OCI-LY1 (cell line): ENCODE measurements at regions not wholly inside any gene's neighbourhood (a gene's known extent, or its start where the extent isn't known, plus 50 kb on each side); places are given as distances from the start of the nearest gene placed in this dataset.

Source experiments
- H2AFZ ChIP-seq: fragments of 200-600 bp; sonication (generic), shearing (Covaris generic); 2 replicates; pipeline ENCODE4 v1.6.0; 2014; ENCODE audit warnings: antibody characterized with exemption, mild to moderate bottlenecking, low read length
- H3F3A ChIP-seq: fragments of 200-600 bp; sonication (generic), shearing (Covaris generic); 2 replicates; pipeline ENCODE4 v1.6.0; 2014; ENCODE audit warnings: mild to moderate bottlenecking, antibody characterized with exemption, low read length, moderate library complexity; ENCODE audit not compliant: insufficient read depth
- H3K27ac ChIP-seq: fragments of 200-600 bp; sonication (generic); 2 replicates; pipeline ENCODE4 v1.5.1; 2014; ENCODE audit warnings: low read length, mixed run types, mild to moderate bottlenecking, low read depth; ENCODE audit not compliant: poor library complexity, severe bottlenecking
- H3K27me3 ChIP-seq: fragments of 200-600 bp; sonication (generic); 2 replicates; pipeline ENCODE4 v1.6.0; 2014; ENCODE audit warnings: antibody characterized with exemption, mild to moderate bottlenecking, low read length, moderate library complexity; ENCODE audit not compliant: insufficient read depth
- H3K36me3 ChIP-seq: fragments of 200-600 bp; sonication (generic); 2 replicates; pipeline ENCODE4 v1.6.1; 2014; ENCODE audit warnings: mild to moderate bottlenecking, antibody characterized with exemption, low read length, moderate library complexity, mixed read lengths; ENCODE audit not compliant: insufficient read depth
- H3K4me1 ChIP-seq: fragments of 200-600 bp; sonication (generic); 2 replicates; pipeline ENCODE4 v1.5.1; 2014; ENCODE audit warnings: mild to moderate bottlenecking, low read length, moderate library complexity; ENCODE audit not compliant: insufficient read depth, severe bottlenecking
- H3K4me2 ChIP-seq: fragments of 200-600 bp; sonication (generic), shearing (Covaris generic); 2 replicates; pipeline ENCODE4 v1.6.1; 2014; ENCODE audit warnings: low read length
- H3K4me3 ChIP-seq: fragments of 200-600 bp; sonication (generic); 2 replicates; pipeline ENCODE4 v1.5.1; 2014; ENCODE audit warnings: low read length, low read depth, mild to moderate bottlenecking, mixed read lengths; ENCODE audit not compliant: poor library complexity, severe bottlenecking
- H3K79me2 ChIP-seq: fragments of 200-600 bp; shearing (Covaris generic); 2 replicates; pipeline ENCODE4 v1.6.1; 2016; ENCODE audit warnings: mixed run types, low read length, mixed read lengths; ENCODE audit not compliant: insufficient read depth
- H3K9ac ChIP-seq: fragments of 200-600 bp; sonication (generic), shearing (Covaris generic); 2 replicates; pipeline ENCODE4 v1.6.1; 2014; ENCODE audit warnings: mild to moderate bottlenecking, low read length, mixed read lengths
- H3K9me2 ChIP-seq: fragments of 200-600 bp; sonication (generic), shearing (Covaris generic); 2 replicates; pipeline ENCODE4 v1.6.1; 2014; ENCODE audit warnings: low read depth, mild to moderate bottlenecking, low read length, mixed read lengths
- H3K9me3 ChIP-seq: fragments of 200-600 bp; shearing (Covaris generic); 2 replicates; pipeline ENCODE4 v1.6.1; 2014; ENCODE audit warnings: low read length, mixed read lengths
- H4K20me1 ChIP-seq: fragments of 200-600 bp; sonication (generic), shearing (Covaris generic); 2 replicates; pipeline ENCODE4 v1.6.0; 2016; ENCODE audit warnings: mild to moderate bottlenecking, low read length; ENCODE audit not compliant: insufficient read depth
- EZH2 ChIP-seq: fragments of 200-600 bp; sonication (generic), shearing (Covaris generic); IDR thresholded peaks from 2 replicates; pipeline ENCODE4 v1.8.0; 2017; ENCODE audit warnings: borderline replicate concordance, mixed run types, mild to moderate bottlenecking, antibody characterized with exemption, low read length, moderate library complexity, mixed read lengths
- TF ChIP-seq, protein P1 (sequence below): fragments of 200-600 bp; sonication (generic), shearing (Covaris generic); IDR thresholded peaks from 2 replicates; pipeline ENCODE4 v1.5.1; 2017; ENCODE audit warnings: mild to moderate bottlenecking, antibody characterized with exemption, low read length, moderate library complexity, mixed read lengths

DNA sequence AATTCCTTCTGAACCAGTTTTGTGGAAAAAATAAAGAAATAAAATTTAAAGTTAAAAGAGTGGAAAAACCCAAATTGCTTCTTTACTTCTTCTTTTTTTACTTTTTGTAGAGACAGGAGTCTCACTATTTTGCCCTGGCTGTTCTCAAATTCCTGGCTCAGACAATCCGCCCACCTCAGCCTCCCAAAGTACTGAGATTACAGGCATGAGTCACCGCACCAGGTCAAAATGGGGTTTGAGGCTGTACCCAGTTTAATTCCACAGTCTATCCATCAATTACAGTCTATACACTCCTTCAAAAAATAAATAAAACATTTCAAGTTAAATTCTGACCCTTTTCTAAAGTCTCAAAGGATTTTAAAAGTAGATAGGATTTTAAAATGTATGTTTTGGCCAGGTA lies 120.3 kb downstream of the FAM161A start:
- Histone ChIP-seq H3K4me3 (no peak overlapping the region), H3K9ac (no peak overlapping the region), H3K9me2 (no peaks in the 10 kb centered on the region), H3K27ac (no peak overlapping the region), H3K4me2 (no peak overlapping the region), H2AFZ (no peak overlapping the region), H3K27me3 (peaks cover 7% of the 10 kb centered on the region; the same call in 1 of the 2 replicates), H3K36me3 (no peaks in the 10 kb centered on the region), H3K4me1 (no peaks in the 10 kb centered on the region), H3F3A (no peaks in the 10 kb centered on the region), H4K20me1 (no peaks in the 10 kb centered on the region), H3K9me3 (no peaks in the 10 kb centered on the region), H3K79me2 (no peaks in the 10 kb centered on the region)
- no peak for TF ChIP-seq EZH2
- TF ChIP-seq, protein P1, sequence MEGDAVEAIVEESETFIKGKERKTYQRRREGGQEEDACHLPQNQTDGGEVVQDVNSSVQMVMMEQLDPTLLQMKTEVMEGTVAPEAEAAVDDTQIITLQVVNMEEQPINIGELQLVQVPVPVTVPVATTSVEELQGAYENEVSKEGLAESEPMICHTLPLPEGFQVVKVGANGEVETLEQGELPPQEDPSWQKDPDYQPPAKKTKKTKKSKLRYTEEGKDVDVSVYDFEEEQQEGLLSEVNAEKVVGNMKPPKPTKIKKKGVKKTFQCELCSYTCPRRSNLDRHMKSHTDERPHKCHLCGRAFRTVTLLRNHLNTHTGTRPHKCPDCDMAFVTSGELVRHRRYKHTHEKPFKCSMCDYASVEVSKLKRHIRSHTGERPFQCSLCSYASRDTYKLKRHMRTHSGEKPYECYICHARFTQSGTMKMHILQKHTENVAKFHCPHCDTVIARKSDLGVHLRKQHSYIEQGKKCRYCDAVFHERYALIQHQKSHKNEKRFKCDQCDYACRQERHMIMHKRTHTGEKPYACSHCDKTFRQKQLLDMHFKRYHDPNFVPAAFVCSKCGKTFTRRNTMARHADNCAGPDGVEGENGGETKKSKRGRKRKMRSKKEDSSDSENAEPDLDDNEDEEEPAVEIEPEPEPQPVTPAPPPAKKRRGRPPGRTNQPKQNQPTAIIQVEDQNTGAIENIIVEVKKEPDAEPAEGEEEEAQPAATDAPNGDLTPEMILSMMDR, result no peak

DNA sequence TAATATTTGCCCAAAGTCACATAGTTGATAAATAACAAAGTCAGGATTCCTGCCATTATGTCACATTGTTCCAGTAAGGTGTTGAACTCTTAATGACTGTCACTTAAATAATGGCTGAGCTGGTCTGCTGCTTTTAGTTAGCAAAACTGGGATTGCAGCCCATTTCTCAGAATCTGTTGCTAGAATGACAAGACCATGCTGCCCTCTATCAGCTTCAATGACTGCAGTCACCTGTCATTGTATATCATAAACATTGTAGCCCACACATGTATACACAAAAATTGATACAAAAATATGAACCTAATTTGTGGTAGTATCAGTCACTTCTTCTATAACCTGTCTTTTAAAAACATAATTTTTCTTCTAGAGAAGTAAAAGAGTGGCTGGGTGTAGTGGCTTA lies 121.1 kb downstream of the FAM161A start:
- H3K9ac ChIP-seq, result no peak overlapping the region
- no peaks in the 10 kb centered on the region for H3K79me2 ChIP-seq
- no peak overlapping the region for H3K4me2 ChIP-seq
- no peaks in the 10 kb centered on the region for H3F3A ChIP-seq
- no peaks in the 10 kb centered on the region for H3K36me3 ChIP-seq
- no peak overlapping the region for H2AFZ ChIP-seq
- no peaks in the 10 kb centered on the region for H3K4me1 ChIP-seq
- TF ChIP-seq EZH2, result no peak
- TF ChIP-seq, protein P1, result no peak; the same call in 1 of the 2 replicates
- no peaks in the 10 kb centered on the region for H4K20me1 ChIP-seq
- no peak overlapping the region for H3K27ac ChIP-seq
- H3K27me3 ChIP-seq, result peaks cover 7% of the 10 kb centered on the region; the same call in 1 of the 2 replicates
- H3K9me2 ChIP-seq, result no peaks in the 10 kb centered on the region
- no peaks in the 10 kb centered on the region for H3K9me3 ChIP-seq
- H3K4me3 ChIP-seq, result no peak overlapping the region

DNA sequence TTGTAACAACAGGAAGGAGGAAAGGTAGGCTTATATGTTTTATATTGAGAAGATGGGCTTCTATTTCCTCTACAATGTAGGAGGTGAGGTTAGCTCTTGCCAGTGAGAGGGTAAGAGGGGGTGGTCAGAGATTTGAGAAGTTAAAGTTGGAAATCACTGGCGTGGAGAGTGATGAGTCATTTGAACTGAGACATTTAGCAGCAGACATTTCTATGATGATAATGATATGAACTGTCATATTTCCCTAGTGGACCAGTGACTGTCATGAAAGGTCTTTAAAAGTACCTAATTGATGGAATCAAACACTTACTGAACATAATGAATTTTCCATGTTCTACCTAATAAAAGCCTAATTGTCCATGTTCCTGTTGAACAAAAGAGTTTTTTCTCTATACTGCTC lies 126.1 kb downstream of the FAM161A start:
- H3K27ac ChIP-seq, result no peak overlapping the region
- H3K27me3 ChIP-seq, result peaks cover 7% of the 10 kb centered on the region; the same call in 1 of the 2 replicates
- TF ChIP-seq EZH2, result no peak
- TF ChIP-seq, protein P1, result no peak
- H4K20me1 ChIP-seq, result no peaks in the 10 kb centered on the region
- H3K4me2 ChIP-seq, result no peak overlapping the region
- no peak overlapping the region for H3K4me3 ChIP-seq
- H3K9me3 ChIP-seq, result peaks cover 5% of the 10 kb centered on the region; the same call in 1 of the 2 replicates
- H3K36me3 ChIP-seq, result no peaks in the 10 kb centered on the region
- H3K79me2 ChIP-seq, result no peaks in the 10 kb centered on the region
- no peak overlapping the region for H2AFZ ChIP-seq
- no peaks in the 10 kb centered on the region for H3K9me2 ChIP-seq
- H3K9ac ChIP-seq, result no peak overlapping the region
- no peaks in the 10 kb centered on the region for H3F3A ChIP-seq
- H3K4me1 ChIP-seq, result no peaks in the 10 kb centered on the region
